PC-3 (cell line): ENCODE measurements at regions not wholly inside any gene's neighbourhood (a gene's known extent, or its start where the extent isn't known, plus 50 kb on each side); places are given as distances from the start of the nearest gene placed in this dataset.

Source experiments
- ATAC-seq: fragments of 200-7000 bp; cut with Tn5 transposase; 2 replicates; pipeline ENCODE4 v1.9.1; 2020; ENCODE audit warnings: mild to moderate bottlenecking, moderate library complexity
- BruUV-seq: library from RNA; stranded (reverse); fragments of 400-500 nt; replicated peaks from 2 replicates; lab custom pipeline; 2021; lab: Mats Ljungman, UMichigan
- CTCF ChIA-PET: fragments of 300-600 bp; sonication (Branson Sonifier 250); formaldehyde crosslinking; loops from one replicate; lab custom pipeline; 2022; ENCODE audit warnings: antibody characterized with exemption; lab: Charles Lee
- POLR2A ChIA-PET: fragments of 300-600 bp; sonication (Branson Sonifier 250); formaldehyde crosslinking; loops from one replicate; lab custom pipeline; 2022; ENCODE audit warnings: antibody characterized with exemption; ENCODE audit not compliant: unreplicated experiment; lab: Charles Lee
- DNase-seq: peaks from one replicate; pipeline ENCODE4 v3.0.0-alpha.2; 2015
- H2AFZ ChIP-seq: fragments of 300-600 bp; sonication (generic); 2 replicates; pipeline ENCODE4 v1.6.0; 2016; ENCODE audit warnings: antibody characterized with exemption, low read length
- H3F3A ChIP-seq: fragments of 300-600 bp; sonication (generic); one replicate; pipeline ENCODE4 v1.6.0; 2017; ENCODE audit warnings: antibody characterized with exemption, low read length, control low read depth, mild to moderate bottlenecking; ENCODE audit not compliant: unreplicated experiment
- H3K27ac ChIP-seq: fragments of 300-600 bp; sonication (generic); 2 replicates; pipeline ENCODE4 v1.5.1; 2016; ENCODE audit warnings: mild to moderate bottlenecking, low read length
- H3K27me3 ChIP-seq: fragments of 300-600 bp; sonication (generic); 2 replicates; pipeline ENCODE4 v1.6.1; 2016; ENCODE audit warnings: low read length, mixed read lengths
- H3K36me3 ChIP-seq: fragments of 300-600 bp; sonication (generic); 2 replicates; pipeline ENCODE4 v1.6.1; 2016; ENCODE audit warnings: low read depth, mixed run types, low read length, mixed read lengths
- H3K4me1 ChIP-seq: fragments of 300-600 bp; sonication (generic); 2 replicates; pipeline ENCODE4 v1.5.1; 2016; ENCODE audit warnings: low read length; ENCODE audit not compliant: insufficient read depth
- H3K4me2 ChIP-seq: fragments of 300-600 bp; sonication (generic); 2 replicates; pipeline ENCODE4 v1.6.0; 2016; ENCODE audit warnings: low read length
- H3K4me3 ChIP-seq: fragments of 300-600 bp; sonication (generic); 2 replicates; pipeline ENCODE4 v1.5.1; 2016; ENCODE audit warnings: mild to moderate bottlenecking, low read length, mixed read lengths
- H3K79me2 ChIP-seq: fragments of 300-600 bp; sonication (generic); 2 replicates; pipeline ENCODE4 v1.6.1; 2017; ENCODE audit warnings: low read length, mixed read lengths
- H3K9ac ChIP-seq: fragments of 300-600 bp; sonication (generic); 2 replicates; pipeline ENCODE4 v1.6.0; 2016; ENCODE audit warnings: mild to moderate bottlenecking, low read length
- H3K9me2 ChIP-seq: fragments of 300-600 bp; sonication (generic); replicated peaks from 2 replicates; pipeline ENCODE4 v1.6.1; 2016; ENCODE audit warnings: mixed run types, low read length, mixed read lengths
- H3K9me3 ChIP-seq: fragments of 300-600 bp; sonication (generic); 2 replicates; pipeline ENCODE4 v1.6.1; 2016; ENCODE audit warnings: low read length, mixed read lengths
- H4K20me1 ChIP-seq: fragments of 300-600 bp; sonication (generic); 2 replicates; pipeline ENCODE4 v1.6.1; 2016; ENCODE audit warnings: low read length, mixed read lengths
- CTCF ChIP-seq: fragments of 300-600 bp; sonication (generic); conservative IDR thresholded peaks from 2 replicates; pipeline ENCODE4 v1.5.1; 2017; ENCODE audit warnings: antibody characterized with exemption, low read depth, mild to moderate bottlenecking, low read length
- EZH2 ChIP-seq: fragments of 300-600 bp; sonication (generic); IDR thresholded peaks from one replicate; pipeline ENCODE4 v1.6.1; 2017; ENCODE audit warnings: antibody characterized with exemption, mild to moderate bottlenecking, low read length; ENCODE audit not compliant: unreplicated experiment
- EZH2phosphoT487 ChIP-seq: fragments of 300-600 bp; sonication (generic); IDR thresholded peaks from 2 replicates; pipeline ENCODE4 v1.6.1; 2018; ENCODE audit warnings: mild to moderate bottlenecking, antibody characterized with exemption, low read length, borderline replicate concordance
- intact Hi-C: fragments of 100-400 bp; cut with micrococcal nuclease; formaldehyde crosslinking; loops from 2 replicates; pipeline ENCODE4 v1.9.0; 2023

GRCh38 chr21:18148401-18148800 lies 96.2 kb upstream of the CHODL start:
- no peak for TF ChIP-seq EZH2
- TF ChIP-seq EZH2phosphoT487: no peak
- no peak for TF ChIP-seq CTCF
- CTCF ChIA-PET: no interaction called here
- intact Hi-C loops: no loop called here
- Histone ChIP-seq H3K9ac (no peak overlapping the region), H4K20me1 (no peaks in the 10 kb centered on the region), H3K27me3 (no peaks in the 10 kb centered on the region), H3K4me1 (no peaks in the 10 kb centered on the region), H3K4me3 (no peak overlapping the region), H3K9me2 (no peaks in the 10 kb centered on the region), H3K4me2 (no peak overlapping the region), H3F3A (no peaks in the 10 kb centered on the region), H3K9me3 (no peaks in the 10 kb centered on the region), H3K36me3 (no peaks in the 10 kb centered on the region), H3K79me2 (no peaks in the 10 kb centered on the region), H2AFZ (no peak overlapping the region), H3K27ac (no peak overlapping the region)
- DNase-seq (no peak), ATAC-seq (no peak)
- POLR2A ChIA-PET: no interaction called here
- no TSS peak for BruUV-seq

- H3K9ac ChIP-seq: no peak overlapping the region
- H3F3A ChIP-seq: no peaks in the 10 kb centered on the region
- ChIA-PET CTCF (no interaction called here), POLR2A (no interaction called here)
- peaks cover 4% of the 10 kb centered on the region; the same call in 1 of the 2 replicates for H3K9me3 ChIP-seq
- no peaks in the 10 kb centered on the region for H3K79me2 ChIP-seq
- no peaks in the 10 kb centered on the region for H4K20me1 ChIP-seq
- no peaks in the 10 kb centered on the region for H3K9me2 ChIP-seq
- intact Hi-C loops: no loop called here
- DNase-seq (peak; percentile 9), ATAC-seq (no peak)
- no peaks in the 10 kb centered on the region for H3K4me1 ChIP-seq
- H3K27ac ChIP-seq: no peak overlapping the region
- no peak overlapping the region for H2AFZ ChIP-seq
- BruUV-seq: no TSS peak
- TF ChIP-seq EZH2: no peak
- no peak for TF ChIP-seq EZH2phosphoT487
- no peak for TF ChIP-seq CTCF
- H3K4me3 ChIP-seq: no peak overlapping the region
- no peaks in the 10 kb centered on the region for H3K27me3 ChIP-seq
- H3K4me2 ChIP-seq: no peak overlapping the region
- H3K36me3 ChIP-seq: no peaks in the 10 kb centered on the region
Observed at GRCh38 chr21:18147678-18148077, 97.0 kb upstream of the CHODL start.

- Histone ChIP-seq H3K4me1 (no peaks in the 10 kb centered on the region), H3K9ac (no peak overlapping the region), H3F3A (no peaks in the 10 kb centered on the region), H3K9me2 (no peaks in the 10 kb centered on the region), H3K79me2 (no peaks in the 10 kb centered on the region), H3K4me2 (no peak overlapping the region), H4K20me1 (no peaks in the 10 kb centered on the region), H3K36me3 (no peaks in the 10 kb centered on the region), H3K9me3 (peaks cover 9% of the 10 kb centered on the region; the same call in 1 of the 2 replicates), H3K27me3 (no peaks in the 10 kb centered on the region), H3K4me3 (no peak overlapping the region), H3K27ac (no peak overlapping the region), H2AFZ (no peak overlapping the region)
- no peak for ATAC-seq
- no peak for DNase-seq
- ChIA-PET POLR2A (no interaction called here), CTCF (no interaction called here)
- intact Hi-C loops: no loop called here
- BruUV-seq: no TSS peak
- no peak for TF ChIP-seq CTCF
Observed at GRCh38 chr21:18146820-18147219, 97.8 kb upstream of the CHODL start.
